DND-41 (cell line): ENCODE measurements at regions not wholly inside any gene's neighbourhood (a gene's known extent, or its start where the extent isn't known, plus 50 kb on each side); places are given as distances from the start of the nearest gene placed in this dataset.

ENCODE experiments used
- ATAC-seq: fragments of 200-7000 bp; cut with Tn5 transposase; 3 replicates; pipeline ENCODE4 v1.9.1; 2021; ENCODE audit warnings: low read depth; ENCODE audit not compliant: insufficient read depth
- DNase-seq: peaks from one replicate; pipeline ENCODE4 v3.0.0-alpha.2; 2020
- H2AFZ ChIP-seq: 2 replicates; pipeline ENCODE4 v1.6.0; 2012; ENCODE audit warnings: low read depth, low read length
- H3K27ac ChIP-seq: 2 replicates; pipeline ENCODE4 v1.5.1; 2012; ENCODE audit warnings: low read length, inconsistent platforms
- H3K27me3 ChIP-seq: fragments of 200-600 bp; sonication (generic); 2 replicates; pipeline ENCODE4 v1.6.0; 2012; ENCODE audit warnings: low read length, mild to moderate bottlenecking, inconsistent platforms; ENCODE audit not compliant: insufficient read depth, poor library complexity
- H3K36me3 ChIP-seq: 2 replicates; pipeline ENCODE4 v1.5.1; 2012; ENCODE audit warnings: low read length, inconsistent platforms; ENCODE audit not compliant: insufficient read depth
- H3K4me1 ChIP-seq: 2 replicates; pipeline ENCODE4 v1.5.1; 2012; ENCODE audit warnings: mild to moderate bottlenecking, low read length; ENCODE audit not compliant: insufficient read depth
- H3K4me2 ChIP-seq: 2 replicates; pipeline ENCODE4 v1.6.0; 2012; ENCODE audit warnings: mild to moderate bottlenecking, moderate library complexity, low read length, inconsistent platforms; ENCODE audit not compliant: insufficient read depth
- H3K4me3 ChIP-seq, 2 experiments: fragments of 200-600 bp in 1 of 2; shearing (Covaris generic) in 1 of 2; 2 replicates each; pipeline ENCODE4 v1.5.1; 2012 to 2016; ENCODE audit warnings: inconsistent platforms in 2 of 2, low read length in 2 of 2, mild to moderate bottlenecking in 2 of 2, low read depth in 1 of 2, moderate library complexity in 1 of 2
- H3K79me2 ChIP-seq: 2 replicates; pipeline ENCODE4 v1.6.0; 2012; ENCODE audit warnings: low read length, inconsistent platforms; ENCODE audit not compliant: insufficient read depth
- H3K9ac ChIP-seq: 2 replicates; pipeline ENCODE4 v1.6.0; 2012; ENCODE audit warnings: low read depth, mild to moderate bottlenecking, inconsistent platforms, low read length, moderate library complexity
- H3K9me3 ChIP-seq: 2 replicates; pipeline ENCODE4 v1.5.1; 2012; ENCODE audit warnings: low read length, moderate library complexity, mild to moderate bottlenecking, inconsistent platforms; ENCODE audit not compliant: insufficient read depth, severe bottlenecking
- H4K20me1 ChIP-seq: 2 replicates; pipeline ENCODE4 v1.6.0; 2012; ENCODE audit warnings: low read length; ENCODE audit not compliant: insufficient read depth
- EZH2 ChIP-seq: IDR thresholded peaks from 3 replicates; pipeline ENCODE4 v1.6.1; 2012; ENCODE audit warnings: borderline replicate concordance, low read depth, mild to moderate bottlenecking, moderate library complexity, low read length, inconsistent platforms; ENCODE audit not compliant: severe bottlenecking
- TF ChIP-seq, protein P1 (sequence below): IDR thresholded peaks from 2 replicates; pipeline ENCODE4 v1.5.1; 2012; ENCODE audit warnings: borderline replicate concordance, low read length, moderate library complexity, mild to moderate bottlenecking; ENCODE audit not compliant: poor library complexity, severe bottlenecking; ENCODE audit errors: extremely low read depth

DNA sequence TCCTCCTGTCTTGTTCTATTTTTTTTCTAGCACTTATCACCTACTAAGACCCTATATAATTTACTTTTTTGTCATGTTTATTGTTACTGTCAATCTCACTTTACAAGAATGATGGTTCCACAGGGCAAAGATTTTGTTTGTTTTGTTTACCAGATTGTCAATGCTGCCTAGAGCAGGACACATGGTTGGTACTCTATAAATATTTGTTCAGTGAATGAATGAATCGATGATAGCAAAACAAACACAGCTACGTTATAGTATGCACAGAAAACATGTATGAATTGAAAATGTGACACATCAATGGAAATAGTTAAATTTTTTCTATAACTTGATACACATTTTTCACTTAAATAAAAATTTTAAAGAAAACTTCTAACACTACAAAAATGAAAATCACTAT is 67.1 kb upstream of the KRR1 start:
- no peaks in the 10 kb centered on the region for H3K79me2 ChIP-seq
- DNase-seq: no peak
- ATAC-seq: no peak

DNA sequence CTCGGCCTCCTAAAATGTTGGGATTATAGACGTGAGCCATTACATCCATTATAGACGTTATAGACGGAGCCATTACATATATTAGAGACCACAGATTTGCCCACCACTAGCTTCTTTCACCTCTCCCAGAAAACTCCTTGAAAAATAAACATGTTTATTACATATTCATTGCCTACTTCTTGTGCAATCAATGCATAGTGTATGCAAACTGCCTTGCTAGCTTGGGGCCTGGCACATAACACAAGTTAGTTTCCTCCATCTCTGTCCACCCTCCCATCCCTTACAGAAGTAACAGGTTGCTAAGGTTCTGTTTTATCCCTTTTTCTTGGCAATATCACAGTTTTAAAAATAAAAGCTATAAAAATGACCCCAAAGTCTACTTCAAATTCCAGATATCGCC is 66.4 kb upstream of the KRR1 start:
- Histone ChIP-seq H3K27ac (no peak overlapping the region), H4K20me1 (no peaks in the 10 kb centered on the region), H3K79me2 (no peaks in the 10 kb centered on the region), H3K4me2 (no peak overlapping the region), H3K27me3 (no peaks in the 10 kb centered on the region), H3K9ac (no peak overlapping the region), H3K9me3 (no peaks in the 10 kb centered on the region), H3K4me1 (no peaks in the 10 kb centered on the region), H3K36me3 (no peaks in the 10 kb centered on the region), H2AFZ (no peak overlapping the region), H3K4me3 (no peak overlapping the region)
- ATAC-seq (no peak), DNase-seq (no peak)
- TF ChIP-seq EZH2: no peak
- TF ChIP-seq, protein P1, sequence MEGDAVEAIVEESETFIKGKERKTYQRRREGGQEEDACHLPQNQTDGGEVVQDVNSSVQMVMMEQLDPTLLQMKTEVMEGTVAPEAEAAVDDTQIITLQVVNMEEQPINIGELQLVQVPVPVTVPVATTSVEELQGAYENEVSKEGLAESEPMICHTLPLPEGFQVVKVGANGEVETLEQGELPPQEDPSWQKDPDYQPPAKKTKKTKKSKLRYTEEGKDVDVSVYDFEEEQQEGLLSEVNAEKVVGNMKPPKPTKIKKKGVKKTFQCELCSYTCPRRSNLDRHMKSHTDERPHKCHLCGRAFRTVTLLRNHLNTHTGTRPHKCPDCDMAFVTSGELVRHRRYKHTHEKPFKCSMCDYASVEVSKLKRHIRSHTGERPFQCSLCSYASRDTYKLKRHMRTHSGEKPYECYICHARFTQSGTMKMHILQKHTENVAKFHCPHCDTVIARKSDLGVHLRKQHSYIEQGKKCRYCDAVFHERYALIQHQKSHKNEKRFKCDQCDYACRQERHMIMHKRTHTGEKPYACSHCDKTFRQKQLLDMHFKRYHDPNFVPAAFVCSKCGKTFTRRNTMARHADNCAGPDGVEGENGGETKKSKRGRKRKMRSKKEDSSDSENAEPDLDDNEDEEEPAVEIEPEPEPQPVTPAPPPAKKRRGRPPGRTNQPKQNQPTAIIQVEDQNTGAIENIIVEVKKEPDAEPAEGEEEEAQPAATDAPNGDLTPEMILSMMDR: no peak

More for the DNA sequence above, 67.1 kb upstream of the KRR1 start:
- H4K20me1 ChIP-seq: no peaks in the 10 kb centered on the region
- H2AFZ ChIP-seq: no peak overlapping the region
- no peak overlapping the region for H3K4me3 ChIP-seq
- no peaks in the 10 kb centered on the region for H3K36me3 ChIP-seq
- no peak overlapping the region for H3K4me2 ChIP-seq
- H3K27me3 ChIP-seq: no peaks in the 10 kb centered on the region
- H3K27ac ChIP-seq: no peak overlapping the region
- TF ChIP-seq EZH2: no peak
- TF ChIP-seq, protein P1: no peak
- H3K9ac ChIP-seq: no peak overlapping the region
- H3K9me3 ChIP-seq: no peaks in the 10 kb centered on the region
- H3K4me1 ChIP-seq: no peaks in the 10 kb centered on the region

DNA sequence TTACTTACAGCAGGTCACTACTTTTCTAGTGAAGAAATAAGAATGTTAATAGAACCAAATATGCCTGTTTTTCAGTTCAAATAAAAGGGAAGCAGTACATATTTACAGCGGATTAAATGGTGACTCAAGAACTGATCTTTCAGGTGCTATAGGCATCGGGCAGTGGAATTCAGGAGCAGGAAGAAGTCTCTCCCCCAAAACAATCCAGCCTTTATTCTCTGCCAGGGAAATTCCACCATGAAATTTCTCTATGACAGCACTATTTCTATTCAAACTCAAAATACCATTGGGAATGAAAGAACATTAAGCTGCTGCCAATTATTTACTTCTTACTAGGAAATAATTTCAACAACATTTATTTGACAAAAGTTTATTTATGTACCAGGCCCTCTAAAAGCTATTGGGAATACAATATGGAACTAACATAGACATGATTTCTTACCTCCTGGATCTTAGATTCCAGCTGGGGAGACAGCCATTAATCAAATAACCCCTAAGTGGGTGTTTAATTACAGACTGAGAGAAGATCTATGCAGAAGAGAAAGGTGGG is 60.3 kb upstream of the KRR1 start:
- DNase-seq: no peak
- no peak overlapping the region for H3K9ac ChIP-seq
- H2AFZ ChIP-seq: no peak overlapping the region
- TF ChIP-seq EZH2: no peak
- TF ChIP-seq, protein P1: no peak
- H3K4me2 ChIP-seq: no peak overlapping the region
- no peaks in the 10 kb centered on the region for H3K79me2 ChIP-seq
- no peaks in the 10 kb centered on the region for H3K4me1 ChIP-seq
- H3K9me3 ChIP-seq: no peaks in the 10 kb centered on the region
- no peak overlapping the region for H3K27ac ChIP-seq
- H3K27me3 ChIP-seq: no peaks in the 10 kb centered on the region
- no peak for ATAC-seq
- H3K36me3 ChIP-seq: no peaks in the 10 kb centered on the region
- no peaks in the 10 kb centered on the region for H4K20me1 ChIP-seq
- no peak overlapping the region for H3K4me3 ChIP-seq

DNA sequence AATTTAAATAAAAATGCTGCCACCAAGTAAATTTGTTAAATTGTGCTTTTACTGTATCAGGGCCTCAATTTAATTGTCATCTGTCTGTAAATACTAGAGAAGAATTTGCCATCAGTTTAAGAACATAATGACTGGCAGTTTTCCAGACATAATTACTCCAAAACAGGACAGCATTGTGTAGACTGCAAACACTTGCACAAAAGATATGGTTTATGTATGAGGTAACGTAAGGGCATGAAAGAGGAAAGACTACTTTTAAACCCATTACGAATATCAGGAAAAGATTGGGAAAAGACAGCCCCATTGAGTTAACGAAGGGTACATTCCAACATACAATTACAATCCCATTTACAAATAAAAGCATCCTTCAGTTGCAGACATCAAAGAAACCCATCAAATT is 59.8 kb upstream of the KRR1 start:
- Histone ChIP-seq H3K4me1 (no peaks in the 10 kb centered on the region), H3K4me2 (no peak overlapping the region), H3K27me3 (no peaks in the 10 kb centered on the region), H3K9me3 (no peaks in the 10 kb centered on the region), H3K27ac (no peak overlapping the region), H3K4me3 (no peak overlapping the region), H2AFZ (no peak overlapping the region), H3K9ac (no peak overlapping the region), H3K36me3 (no peaks in the 10 kb centered on the region), H4K20me1 (no peaks in the 10 kb centered on the region), H3K79me2 (no peaks in the 10 kb centered on the region)
- no peak for DNase-seq
- ATAC-seq: no peak
- no peak for TF ChIP-seq EZH2
- TF ChIP-seq, protein P1: no peak
